Panc1 (cell line): ENCODE measurements at regions not wholly inside any gene's neighbourhood (a gene's known extent, or its start where the extent isn't known, plus 50 kb on each side); places are given as distances from the start of the nearest gene placed in this dataset.

ENCODE experiments used
- ATAC-seq: fragments of 200-7000 bp; cut with Tn5 transposase; 2 replicates; pipeline ENCODE4 v1.9.1; 2020; ENCODE audit warnings: mild to moderate bottlenecking, moderate library complexity
- BruUV-seq: library from RNA; stranded (reverse); fragments of 400-500 nt; replicated peaks from 2 replicates; lab custom pipeline; 2021; lab: Mats Ljungman, UMichigan
- CTCF ChIA-PET: fragments of 300-600 bp; sonication (Branson Sonifier 250); formaldehyde crosslinking; loops from one replicate; lab custom pipeline; 2022; ENCODE audit warnings: antibody characterized with exemption; lab: Charles Lee
- POLR2A ChIA-PET: fragments of 300-600 bp; sonication (Branson Sonifier 250); formaldehyde crosslinking; loops from one replicate; lab custom pipeline; 2022; ENCODE audit warnings: antibody characterized with exemption; lab: Charles Lee
- DNase-seq: peaks from one replicate; pipeline ENCODE4 v3.0.0-alpha.2; 2010; ENCODE audit warnings: low read depth, low spot score
- H3K27ac ChIP-seq: 2 replicates; pipeline ENCODE4 v1.5.1; 2011; ENCODE audit warnings: mild to moderate bottlenecking, low read length, inconsistent platforms
- H3K27me3 ChIP-seq: fragments of 200-500 bp; sonication (Bioruptor generic); 2 replicates; pipeline ENCODE4 v1.6.0; 2014; ENCODE audit warnings: low read length, inconsistent platforms; ENCODE audit not compliant: control insufficient read depth, insufficient read depth
- H3K36me3 ChIP-seq: fragments of 200-500 bp; sonication (Bioruptor generic); 2 replicates; pipeline ENCODE4 v1.5.1; 2014; ENCODE audit warnings: inconsistent platforms, mild to moderate bottlenecking, low read length, moderate library complexity; ENCODE audit not compliant: control insufficient read depth, insufficient read depth
- H3K4me1 ChIP-seq: 2 replicates; pipeline ENCODE4 v1.5.1; 2011; ENCODE audit warnings: inconsistent platforms, mild to moderate bottlenecking, low read length, moderate library complexity; ENCODE audit not compliant: control insufficient read depth, insufficient read depth
- H3K4me3 ChIP-seq, 2 experiments: 2 replicates each; pipeline ENCODE4 v1.5.1; 2011 to 2012; ENCODE audit warnings: low read depth in 2 of 2, low read length in 2 of 2, mild to moderate bottlenecking in 2 of 2, inconsistent platforms in 1 of 2, moderate library complexity in 1 of 2
- H3K9me3 ChIP-seq: fragments of 200-500 bp; sonication (Bioruptor generic); 2 replicates; pipeline ENCODE4 v1.5.1; 2014; ENCODE audit warnings: low read depth, mild to moderate bottlenecking, inconsistent platforms, low read length, moderate library complexity; ENCODE audit not compliant: control insufficient read depth, insufficient read depth
- CTCF ChIP-seq: fragments of 450-650 bp; IDR thresholded peaks from 2 replicates; pipeline ENCODE4 v1.5.1; 2017; ENCODE audit warnings: mild to moderate bottlenecking
- POLR2AphosphoS5 ChIP-seq: IDR thresholded peaks from 2 replicates; pipeline ENCODE4 v1.6.1; 2012; ENCODE audit warnings: mild to moderate bottlenecking, low read depth, low read length, moderate library complexity
- REST ChIP-seq, 2 experiments: IDR thresholded peaks; 2 replicates each; pipeline ENCODE4 v1.6.1; 2011 to 2012; ENCODE audit warnings: low read depth in 2 of 2, control low read depth in 1 of 2, low read length in 1 of 2, mild to moderate bottlenecking in 1 of 2, moderate library complexity in 1 of 2; ENCODE audit not compliant: insufficient read depth in 1 of 2
- SIN3A ChIP-seq: IDR thresholded peaks from 2 replicates; pipeline ENCODE4 v1.6.1; 2012; ENCODE audit warnings: low read depth, mild to moderate bottlenecking, low read length, moderate library complexity, borderline replicate concordance; ENCODE audit not compliant: insufficient read depth
- TCF7L2 ChIP-seq: IDR thresholded peaks from 2 replicates; pipeline ENCODE4 v1.6.1; 2011; ENCODE audit warnings: mild to moderate bottlenecking, low read depth, low read length, inconsistent platforms
- in situ Hi-C: cut with HindIII; loops from 2 replicates; pipeline ENCODE4 v1.10.0; 2016; ENCODE audit warnings: low sequenced_read_pairs, low pct_unique_long_range_greater_than_20kb
- intact Hi-C: fragments of 100-400 bp; cut with micrococcal nuclease; formaldehyde crosslinking; loops from one replicate; pipeline ENCODE4 v1.10.0; 2022; ENCODE audit not compliant: unreplicated experiment

- CTCF ChIA-PET = no interaction called here
- Histone ChIP-seq H3K4me3 (no peak overlapping the region), H3K27ac (no peak overlapping the region), H3K9me3 (no peaks in the 10 kb centered on the region), H3K4me1 (no peaks in the 10 kb centered on the region), H3K27me3 (peaks cover 4% of the 10 kb centered on the region; the same call in 1 of the 2 replicates), H3K36me3 (no peaks in the 10 kb centered on the region)
- POLR2A ChIA-PET = no interaction called here
- no TSS peak for BruUV-seq
- ATAC-seq (no peak), DNase-seq (no peak)
- TF ChIP-seq CTCF = no peak
- TF ChIP-seq SIN3A = no peak
- TF ChIP-seq TCF7L2 = no peak
- no peak for TF ChIP-seq REST (IDR thresholded peaks at IDR 0.05; ENCODE audit: insufficient read depth in 1 of 2, low read depth in 2 of 2, low read length in 1 of 2)
- no peak for TF ChIP-seq POLR2AphosphoS5
- in situ Hi-C loops = no loop called here
- intact Hi-C loops = no loop called here
Observed at GRCh38 chr2:41911033-41911432, 136.8 kb upstream of the PKDCC start.

- DNase-seq (no peak), ATAC-seq (no peak)
- intact Hi-C loops = no loop called here
- Histone ChIP-seq H3K27ac (no peak overlapping the region), H3K9me3 (no peaks in the 10 kb centered on the region), H3K27me3 (peaks cover 4% of the 10 kb centered on the region; the same call in 1 of the 2 replicates), H3K4me3 (no peak overlapping the region), H3K36me3 (no peaks in the 10 kb centered on the region; the same call in 1 of the 2 replicates), H3K4me1 (no peaks in the 10 kb centered on the region)
- in situ Hi-C loops = no loop called here
- ChIA-PET CTCF (no interaction called here), POLR2A (no interaction called here)
- BruUV-seq = no TSS peak
- TF ChIP-seq POLR2AphosphoS5 (no peak), SIN3A (no peak), REST (IDR thresholded peaks at IDR 0.05; ENCODE audit: insufficient read depth in 1 of 2, low read depth in 2 of 2, low read length in 1 of 2) (no peak), TCF7L2 (no peak), CTCF (no peak)
Observed at GRCh38 chr2:41912337-41912736, 135.5 kb upstream of the PKDCC start.
